HepG2 (cell line): ENCODE measurements at regions not wholly inside any gene's neighbourhood (a gene's known extent, or its start where the extent isn't known, plus 50 kb on each side); places are given as distances from the start of the nearest gene placed in this dataset.

Experiments
- ATF5 ChIP-seq: sonication (generic); formaldehyde crosslinking; IDR thresholded peaks from 2 replicates; pipeline ENCODE4 v1.4.0; 2020; ENCODE audit warnings: mild to moderate bottlenecking, low read depth, missing genetic modification reagents
- CAMTA2 ChIP-seq: sonication (generic); formaldehyde crosslinking; IDR thresholded peaks from 2 replicates; pipeline ENCODE4 v1.4.0; 2020; ENCODE audit warnings: mild to moderate bottlenecking, missing genetic modification reagents, borderline replicate concordance
- FOXP4 ChIP-seq: sonication (generic); formaldehyde crosslinking; IDR thresholded peaks from 2 replicates; pipeline ENCODE4 v1.4.0; 2020; ENCODE audit warnings: missing genetic modification reagents
- FUBP1 ChIP-seq: sonication (generic); formaldehyde crosslinking; IDR thresholded peaks from 2 replicates; pipeline ENCODE4 v1.5.1; 2020; ENCODE audit warnings: missing genetic modification reagents, mild to moderate bottlenecking, borderline replicate concordance
- GTF2F1 ChIP-seq: fragments of 150-350 bp; IDR thresholded peaks from 2 replicates; pipeline ENCODE4 v1.6.1; 2014; ENCODE audit warnings: low read length
- HMGA1 ChIP-seq: sonication (generic); formaldehyde crosslinking; conservative IDR thresholded peaks from 2 replicates; pipeline ENCODE4 v1.4.0; 2020; ENCODE audit warnings: missing genetic modification reagents
- HOXA3 ChIP-seq: sonication (generic); formaldehyde crosslinking; IDR thresholded peaks from 2 replicates; pipeline ENCODE4 v1.5.0; 2020; ENCODE audit warnings: missing genetic modification reagents
- HOXA9 ChIP-seq: sonication (generic); formaldehyde crosslinking; IDR thresholded peaks from 2 replicates; pipeline ENCODE4 v1.8.1; 2022; ENCODE audit warnings: missing genetic modification reagents, mild to moderate bottlenecking, moderate library complexity, borderline replicate concordance
- IKZF5 ChIP-seq: IDR thresholded peaks from 2 replicates; pipeline ENCODE4 v1.6.1; 2018; ENCODE audit warnings: missing genetic modification reagents, mild to moderate bottlenecking, missing compliant biosample characterization
- KDM4B ChIP-seq: sonication (generic); formaldehyde crosslinking; IDR thresholded peaks from 2 replicates; pipeline ENCODE4 v1.4.0; 2020; ENCODE audit warnings: missing genetic modification reagents
- MTF2 ChIP-seq: sonication (generic); formaldehyde crosslinking; IDR thresholded peaks from 2 replicates; pipeline ENCODE4 v1.5.0; 2020; ENCODE audit warnings: missing genetic modification reagents, borderline replicate concordance
- NR2F2 ChIP-seq: IDR thresholded peaks from 2 replicates; pipeline ENCODE4 v1.6.1; 2012; ENCODE audit warnings: low read depth, inconsistent platforms, borderline replicate concordance
- PAWR ChIP-seq: sonication (generic); formaldehyde crosslinking; IDR thresholded peaks from 2 replicates; pipeline ENCODE4 v1.4.0; 2020; ENCODE audit warnings: missing genetic modification reagents, mild to moderate bottlenecking, borderline replicate concordance
- SALL1 ChIP-seq: sonication (generic); formaldehyde crosslinking; IDR thresholded peaks from 2 replicates; pipeline ENCODE4 v1.8.0; 2022; ENCODE audit warnings: mild to moderate bottlenecking, missing genetic modification reagents
- SIX1 ChIP-seq: sonication (generic); formaldehyde crosslinking; IDR thresholded peaks from 2 replicates; pipeline ENCODE4 v1.4.0; 2020; ENCODE audit warnings: missing genetic modification reagents, borderline replicate concordance
- SIX4 ChIP-seq: sonication (generic); formaldehyde crosslinking; IDR thresholded peaks from 2 replicates; pipeline ENCODE4 v1.4.0; 2020; ENCODE audit warnings: missing genetic modification reagents
- SRF ChIP-seq: IDR thresholded peaks from 2 replicates; pipeline ENCODE4 v1.6.1; 2011; ENCODE audit warnings: mild to moderate bottlenecking, low read depth, low read length, moderate library complexity
- SSRP1 ChIP-seq: IDR thresholded peaks from 2 replicates; pipeline ENCODE4 v1.6.1; 2016; ENCODE audit warnings: control low read depth
- ZNF451 ChIP-seq: sonication (generic); formaldehyde crosslinking; IDR thresholded peaks from 2 replicates; pipeline ENCODE4 v1.5.0; 2020; ENCODE audit warnings: mild to moderate bottlenecking, missing genetic modification reagents
- ZNF501 ChIP-seq: sonication (generic); formaldehyde crosslinking; IDR thresholded peaks from 2 replicates; pipeline ENCODE4 v1.5.1; 2020; ENCODE audit warnings: mild to moderate bottlenecking, moderate library complexity, missing genetic modification reagents
- ZNF652 ChIP-seq: IDR thresholded peaks from 2 replicates; pipeline ENCODE4 v1.6.1; 2016; ENCODE audit warnings: low read depth, borderline replicate concordance
- ZNF691 ChIP-seq: sonication (generic); formaldehyde crosslinking; IDR thresholded peaks from 2 replicates; pipeline ENCODE4 v1.4.0; 2020; ENCODE audit warnings: missing genetic modification reagents, low read depth, mild to moderate bottlenecking, borderline replicate concordance
- ZNF768 ChIP-seq: sonication (generic); formaldehyde crosslinking; IDR thresholded peaks from 2 replicates; pipeline ENCODE4 v1.4.0; 2020; ENCODE audit warnings: missing genetic modification reagents
- ZNF776 ChIP-seq: sonication (generic); formaldehyde crosslinking; IDR thresholded peaks from 2 replicates; pipeline ENCODE4 v1.4.0; 2020; ENCODE audit warnings: mild to moderate bottlenecking, missing genetic modification reagents
- ZSCAN21 ChIP-seq: sonication (generic); formaldehyde crosslinking; IDR thresholded peaks from 2 replicates; pipeline ENCODE4 v1.8.0; 2022; ENCODE audit warnings: mild to moderate bottlenecking, missing genetic modification reagents, moderate library complexity, borderline replicate concordance

- TF ChIP-seq ZNF652 (CRISPR knock-in tag) (peak; percentile 96), FUBP1 (CRISPR knock-in tag) (no peak), ZNF768 (no peak), HOXA3 (CRISPR knock-in tag) (no peak), GTF2F1 (no peak), HOXA9 (CRISPR knock-in tag) (no peak), ATF5 (CRISPR knock-in tag) (no peak), SRF (no peak), MTF2 (CRISPR knock-in tag) (no peak), PAWR (CRISPR knock-in tag) (no peak), ZNF776 (CRISPR knock-in tag) (no peak), SIX4 (CRISPR knock-in tag) (peak; percentile 74), IKZF5 (no peak), ZSCAN21 (CRISPR knock-in tag) (no peak), SSRP1 (CRISPR knock-in tag) (no peak), NR2F2 (no peak), SALL1 (CRISPR knock-in tag) (0 out of 2 replicates have a peak, but pooled peaks have one; percentile 10), FOXP4 (CRISPR knock-in tag) (0 out of 2 replicates have a peak, but pooled peaks have one; percentile 25), SIX1 (CRISPR knock-in tag) (peak; percentile 99), CAMTA2 (CRISPR knock-in tag) (no peak), KDM4B (CRISPR knock-in tag) (no peak), ZNF451 (CRISPR knock-in tag) (no peak), HMGA1 (CRISPR knock-in tag) (no peak), ZNF691 (CRISPR knock-in tag) (0 out of 2 replicates have a peak, but pooled peaks have one; percentile 27), ZNF501 (CRISPR knock-in tag) (peak; percentile 51; the same call in 1 of the 2 replicates)
Measured at GRCh38 chr2:45259138-45259537, 249.9 kb upstream of the SIX2 start (continued).
